HG02973 (cell line): ENCODE measurements at regions not wholly inside any gene's neighbourhood (a gene's known extent, or its start where the extent isn't known, plus 50 kb on each side); places are given as distances from the start of the nearest gene placed in this dataset.

Experiments used
- ATAC-seq: cut with Tn5 transposase; IDR thresholded peaks from one replicate; pipeline ENCODE4 v1.9.1; 2021; ENCODE audit warnings: moderate library complexity; ENCODE audit not compliant: unreplicated experiment

DNA sequence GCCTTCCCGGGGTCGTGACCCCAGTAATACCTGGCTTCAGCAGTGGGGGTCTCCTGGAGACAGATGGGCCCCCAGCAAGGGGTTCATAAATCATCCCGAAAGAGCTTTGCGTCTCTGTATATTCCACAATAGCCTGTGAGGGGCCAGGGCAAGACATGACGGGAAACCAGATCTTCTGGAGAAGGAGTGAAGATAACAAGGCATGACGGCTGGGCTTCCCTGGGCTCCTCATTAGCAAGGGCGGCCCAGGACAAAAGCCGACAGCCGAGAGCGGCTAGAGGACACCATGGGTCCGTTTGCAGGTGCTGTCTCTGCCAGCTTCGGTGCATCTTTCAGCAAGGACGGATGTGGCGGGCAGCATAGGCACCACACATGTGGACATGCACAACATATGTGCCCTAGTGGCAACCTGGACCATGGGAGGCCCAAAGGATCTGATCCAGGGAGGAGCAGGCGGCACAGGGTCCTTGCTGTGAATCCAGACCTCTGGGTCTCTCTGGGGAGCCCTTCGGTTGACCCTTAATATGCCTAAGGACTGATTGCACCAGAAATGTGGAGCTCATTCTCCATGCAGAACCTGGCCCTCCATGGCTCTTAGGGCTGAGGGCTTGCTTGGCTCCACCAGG lies 136.9 kb upstream of the FOXF1 start:
- ATAC-seq, result no peak

DNA sequence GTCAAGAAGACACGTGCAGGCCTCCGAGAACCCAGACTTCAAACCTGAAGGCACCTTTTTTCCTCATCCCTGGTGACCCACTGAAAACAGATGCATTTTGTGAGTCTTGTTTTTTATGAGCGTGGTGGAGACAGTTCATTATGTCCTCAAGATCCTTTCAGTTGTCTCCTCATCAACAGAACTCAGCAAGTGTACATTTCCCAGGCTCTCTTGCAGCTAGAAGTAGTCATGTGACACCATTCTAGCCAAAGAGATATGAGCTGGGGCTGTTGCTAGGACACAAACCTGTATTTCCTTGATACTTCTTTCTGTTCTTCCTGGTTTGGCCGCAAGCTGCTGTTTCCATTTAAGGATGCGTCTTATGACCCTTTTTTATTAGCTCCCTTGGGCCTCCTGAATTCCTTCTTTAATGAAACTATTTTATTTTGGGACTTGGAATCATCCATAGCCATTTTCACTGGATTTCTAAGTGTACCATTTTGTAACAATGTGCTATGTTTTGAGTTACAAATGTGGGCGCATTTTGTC lies 135.7 kb upstream of the FOXF1 start:
- ATAC-seq, result no peak

DNA sequence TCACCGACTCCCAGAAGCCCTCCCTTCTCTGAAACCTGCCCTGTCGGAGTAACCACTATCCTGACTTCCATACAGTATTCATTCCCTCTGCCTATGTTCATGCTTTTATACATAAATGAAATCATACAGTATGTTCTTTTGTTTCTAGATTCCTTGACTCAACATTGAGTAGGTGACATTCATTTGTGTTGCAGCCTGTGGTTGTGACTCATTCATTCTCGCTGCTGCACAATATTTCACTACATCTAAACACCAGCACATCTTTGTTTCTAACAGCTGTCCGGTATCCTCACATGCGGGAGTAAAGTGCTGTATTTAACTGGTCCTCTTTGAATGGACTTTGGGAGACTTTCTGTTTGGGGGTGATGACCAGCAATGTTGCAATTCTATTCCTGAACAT lies 135.0 kb upstream of the FOXF1 start:
- ATAC-seq, result no peak

DNA sequence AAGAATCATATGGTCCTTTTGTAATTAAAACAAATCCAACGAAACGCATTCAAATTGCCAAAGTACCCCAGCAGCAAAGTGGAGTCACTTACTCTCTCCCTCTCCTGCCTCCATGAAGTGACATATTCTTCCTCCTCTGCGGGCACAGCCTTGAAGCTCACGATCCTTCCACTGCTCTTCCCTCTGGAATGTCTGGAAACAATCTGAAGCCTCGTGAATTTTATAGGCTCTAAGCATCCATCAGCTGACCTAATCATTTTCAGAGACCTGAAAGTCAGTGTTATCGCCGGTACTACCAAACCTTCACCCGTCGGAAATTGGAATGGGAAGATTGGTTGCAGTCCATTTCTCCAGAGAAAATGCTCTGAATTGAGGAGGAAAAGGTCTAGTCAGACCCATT lies 134.5 kb upstream of the FOXF1 start:
- ATAC-seq, result no peak

DNA sequence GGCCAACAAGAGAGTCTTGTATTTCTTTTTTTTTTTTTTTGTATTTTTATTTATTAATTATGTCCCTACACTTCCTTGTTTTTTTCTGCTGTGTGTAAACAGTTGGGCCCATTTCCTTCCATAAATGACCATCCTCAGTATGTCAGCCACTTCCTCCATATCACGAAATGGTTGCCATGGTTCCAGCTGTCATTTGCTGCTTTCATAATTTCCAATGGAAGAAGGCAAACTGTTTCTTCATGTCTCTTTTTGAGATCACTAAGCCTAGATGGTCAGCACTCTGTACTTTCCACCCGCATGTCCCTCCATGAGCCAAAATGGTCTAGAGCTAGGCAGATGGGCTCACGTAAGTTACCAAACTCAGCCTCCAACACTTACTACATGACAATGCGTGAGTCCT lies 133.5 kb upstream of the FOXF1 start:
- ATAC-seq, result no peak

DNA sequence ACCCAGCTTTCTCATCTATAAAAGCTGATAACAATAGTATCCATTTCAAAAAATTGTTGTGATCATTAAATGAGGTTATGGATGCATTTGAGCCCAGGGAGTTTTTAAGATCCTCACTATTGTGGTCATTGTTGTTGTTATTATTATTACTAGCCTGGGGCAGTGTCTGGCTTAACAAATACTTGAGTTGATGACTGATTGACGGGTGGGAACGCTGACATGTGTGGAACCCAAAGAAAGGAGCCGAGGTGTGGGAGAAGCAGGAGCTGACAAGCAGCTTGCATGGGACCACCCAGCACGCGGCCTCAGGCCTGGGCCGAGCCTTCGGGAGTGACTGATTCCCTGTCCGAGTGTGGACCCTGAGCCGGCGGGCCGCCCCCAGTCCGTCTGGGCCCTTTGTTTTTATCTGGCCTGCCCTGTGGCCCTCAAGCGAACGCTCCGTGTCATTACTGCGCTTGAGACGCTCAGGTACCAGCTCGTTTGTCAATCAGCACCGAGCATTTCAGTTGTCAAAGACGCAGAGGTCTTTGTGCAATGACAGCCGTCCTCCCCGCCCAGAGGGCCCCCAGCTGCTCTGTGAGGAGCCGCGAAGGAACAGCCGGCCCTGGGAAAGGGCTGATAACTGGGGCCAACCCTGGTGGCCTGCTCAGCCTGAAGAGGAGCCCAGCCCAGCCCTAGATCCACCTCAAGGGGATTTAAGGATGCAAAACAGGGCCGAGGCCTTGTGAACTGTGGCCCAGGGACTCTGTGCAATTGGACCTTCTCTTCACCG lies 132.9 kb upstream of the FOXF1 start:
- no peak for ATAC-seq

DNA sequence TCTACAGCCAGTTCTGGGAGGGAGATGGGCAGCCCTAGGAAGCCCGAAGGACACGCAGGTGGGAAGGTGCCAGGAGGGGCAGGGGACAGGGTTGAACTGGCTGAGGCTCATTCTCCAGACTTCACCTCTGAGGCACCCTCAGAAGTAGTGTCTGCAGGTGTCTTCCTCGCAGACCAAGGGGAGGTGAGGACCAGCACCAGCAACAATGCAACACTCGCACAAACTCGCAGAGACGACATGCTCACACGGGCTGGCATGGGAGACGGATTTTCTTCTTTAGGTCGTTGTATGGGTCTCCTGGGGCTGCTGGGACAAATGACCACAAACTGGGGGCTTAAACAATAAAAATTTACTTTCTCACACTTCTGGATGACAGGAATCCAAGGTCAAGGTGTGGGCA lies 132.2 kb upstream of the FOXF1 start:
- no peak for ATAC-seq

DNA sequence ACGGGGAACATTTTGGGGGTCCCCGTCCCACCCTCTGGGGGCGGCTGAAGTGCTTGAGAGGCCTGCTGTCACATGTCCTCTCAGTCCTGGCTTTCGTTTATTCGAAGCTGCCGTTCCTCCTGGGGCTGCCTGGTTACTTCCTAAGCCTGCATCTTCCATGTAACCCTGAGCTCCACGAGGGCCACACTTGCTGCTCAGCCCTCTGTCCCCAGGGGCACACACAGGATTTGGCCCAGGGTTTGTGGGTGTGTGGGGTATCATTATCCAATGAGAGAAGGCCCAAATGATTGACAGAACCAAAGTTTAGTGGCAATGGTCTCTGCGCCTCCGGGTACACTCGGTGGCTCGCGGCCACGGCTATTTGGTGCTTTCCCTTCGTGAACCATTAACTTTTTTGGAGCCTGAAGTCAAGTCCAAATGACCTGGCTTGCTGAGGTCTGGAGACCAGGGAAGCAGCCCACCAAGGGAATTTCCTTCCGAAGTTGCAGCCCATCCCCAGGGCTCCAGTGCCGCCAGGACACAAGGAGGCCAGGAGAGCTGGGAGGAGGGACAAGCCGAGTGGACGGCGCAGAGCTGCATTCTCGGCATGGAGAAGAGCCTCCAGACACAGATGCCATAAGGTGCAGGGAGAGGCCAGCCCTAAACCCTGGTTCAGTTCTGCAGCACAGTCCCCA lies 131.4 kb upstream of the FOXF1 start:
- ATAC-seq, result no peak

DNA sequence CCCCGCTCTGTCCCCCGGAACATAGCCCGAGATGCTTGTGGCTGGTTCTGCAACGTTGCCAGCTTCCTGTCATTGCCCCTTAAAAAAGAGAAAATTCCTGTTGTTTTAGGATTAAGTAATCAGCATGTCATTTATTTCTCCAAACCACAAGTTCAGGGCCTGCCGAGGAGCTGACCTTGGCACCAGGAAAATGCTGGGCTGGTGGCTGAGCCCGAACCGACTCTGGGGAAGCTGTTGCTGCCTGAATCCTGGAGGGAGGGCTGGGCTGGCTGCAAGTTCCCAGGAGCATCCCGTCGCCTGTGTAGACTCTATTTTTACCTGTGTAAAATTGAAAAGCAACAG lies 130.9 kb upstream of the FOXF1 start:
- no peak for ATAC-seq

DNA sequence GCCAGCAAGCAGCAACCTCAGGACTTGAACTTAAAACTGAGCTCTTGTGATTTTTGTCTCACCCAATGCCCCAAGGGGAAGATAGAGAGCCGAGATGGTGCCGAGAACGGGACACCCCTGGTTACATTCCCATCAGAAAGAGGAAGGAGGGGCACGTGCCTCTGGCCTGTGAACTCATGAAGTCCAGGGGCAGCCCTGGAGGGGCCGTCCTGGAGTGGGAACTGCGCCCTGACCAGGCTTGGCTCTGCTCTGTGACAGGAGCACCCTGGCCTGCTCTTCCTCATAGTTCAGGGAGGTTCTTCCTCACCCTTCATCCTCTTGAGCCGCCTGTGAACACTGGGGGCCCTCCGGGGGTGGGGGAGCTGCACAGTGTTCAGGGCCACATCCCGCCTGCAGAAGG lies 130.3 kb upstream of the FOXF1 start:
- no peak for ATAC-seq

DNA sequence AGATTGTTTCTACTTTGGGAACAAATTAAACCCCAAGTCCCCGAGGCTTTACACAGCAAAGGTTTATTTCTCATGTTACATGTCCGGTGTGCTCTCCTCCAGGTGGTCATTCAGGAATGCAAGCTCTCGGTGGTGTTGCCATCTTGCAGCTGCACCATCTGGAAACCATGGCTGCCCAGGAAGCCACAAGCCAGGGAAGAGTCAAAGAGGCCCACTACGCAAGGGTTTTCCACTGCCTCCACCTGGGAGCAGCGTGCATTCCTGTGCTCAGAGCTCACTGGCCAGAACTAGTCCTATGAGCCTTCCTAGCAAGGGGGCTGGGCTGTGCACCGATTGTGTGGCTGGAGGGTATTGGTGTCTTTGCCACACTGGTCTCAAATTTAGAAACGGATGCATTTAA lies 128.8 kb upstream of the FOXF1 start:
- ATAC-seq, result no peak

DNA sequence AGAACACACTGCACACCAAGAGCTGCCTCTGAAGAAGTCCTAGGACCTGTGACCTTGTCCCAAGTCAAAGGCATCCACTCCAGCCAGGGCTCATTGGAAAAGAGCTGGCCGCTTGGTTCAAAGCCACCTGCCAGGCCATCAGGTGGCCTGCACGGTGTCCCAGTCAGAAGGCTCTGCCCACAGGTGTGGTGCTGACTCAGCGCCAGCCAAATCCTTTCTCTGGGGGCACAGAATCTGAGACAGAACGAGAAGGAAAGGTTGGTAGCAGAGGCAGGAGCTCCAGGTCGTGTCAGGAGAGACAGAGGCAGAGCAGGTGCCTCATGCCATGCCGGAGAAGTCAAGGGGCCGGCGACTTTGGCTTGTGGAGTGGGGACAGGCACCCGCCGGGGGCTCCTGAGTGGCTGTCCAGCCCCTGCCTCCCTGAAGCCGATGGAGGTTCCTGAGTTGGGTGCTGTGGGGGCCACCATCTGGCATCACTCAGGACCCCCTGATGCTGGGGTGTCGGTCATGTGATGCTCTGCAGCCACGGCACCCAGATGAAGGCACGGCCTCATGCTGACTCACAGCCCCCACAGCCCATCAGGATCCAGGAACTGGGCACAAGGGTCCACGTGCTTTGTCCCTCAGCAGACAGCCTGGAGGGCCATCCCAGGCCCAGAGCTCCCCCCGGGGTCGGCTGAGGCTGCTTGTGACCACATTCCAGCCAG lies 128.1 kb upstream of the FOXF1 start:
- ATAC-seq, result no peak

DNA sequence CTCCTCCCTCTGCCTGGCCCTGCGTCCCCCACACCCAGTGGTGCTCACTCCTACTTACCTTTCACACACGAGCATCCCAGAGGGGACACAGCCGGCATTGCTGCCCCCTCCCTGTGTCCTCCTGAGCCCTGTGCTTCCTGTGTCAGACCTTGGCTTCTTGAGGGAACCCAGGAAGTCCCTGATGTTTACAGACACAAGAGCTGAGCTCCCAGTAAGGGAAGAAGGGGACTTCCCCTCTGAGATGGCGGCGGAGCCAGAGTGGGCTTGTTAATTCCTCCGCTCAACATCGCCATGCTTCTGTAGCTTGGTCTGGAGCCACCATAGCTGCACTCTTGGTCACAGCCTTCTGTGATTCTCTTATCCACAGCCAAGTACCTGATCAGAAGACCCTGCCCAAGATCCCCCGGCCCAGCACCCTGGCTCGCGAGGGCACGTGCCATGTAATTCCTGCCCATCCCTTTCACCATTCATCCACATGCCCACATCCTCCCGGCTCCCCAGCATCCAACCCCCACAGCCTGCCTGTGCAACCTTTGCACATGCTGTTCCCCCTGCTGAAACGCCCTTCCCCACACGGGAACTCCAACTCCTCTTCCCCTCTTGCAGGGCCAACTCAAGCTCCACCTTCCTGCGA lies 127.4 kb upstream of the FOXF1 start:
- no peak for ATAC-seq

DNA sequence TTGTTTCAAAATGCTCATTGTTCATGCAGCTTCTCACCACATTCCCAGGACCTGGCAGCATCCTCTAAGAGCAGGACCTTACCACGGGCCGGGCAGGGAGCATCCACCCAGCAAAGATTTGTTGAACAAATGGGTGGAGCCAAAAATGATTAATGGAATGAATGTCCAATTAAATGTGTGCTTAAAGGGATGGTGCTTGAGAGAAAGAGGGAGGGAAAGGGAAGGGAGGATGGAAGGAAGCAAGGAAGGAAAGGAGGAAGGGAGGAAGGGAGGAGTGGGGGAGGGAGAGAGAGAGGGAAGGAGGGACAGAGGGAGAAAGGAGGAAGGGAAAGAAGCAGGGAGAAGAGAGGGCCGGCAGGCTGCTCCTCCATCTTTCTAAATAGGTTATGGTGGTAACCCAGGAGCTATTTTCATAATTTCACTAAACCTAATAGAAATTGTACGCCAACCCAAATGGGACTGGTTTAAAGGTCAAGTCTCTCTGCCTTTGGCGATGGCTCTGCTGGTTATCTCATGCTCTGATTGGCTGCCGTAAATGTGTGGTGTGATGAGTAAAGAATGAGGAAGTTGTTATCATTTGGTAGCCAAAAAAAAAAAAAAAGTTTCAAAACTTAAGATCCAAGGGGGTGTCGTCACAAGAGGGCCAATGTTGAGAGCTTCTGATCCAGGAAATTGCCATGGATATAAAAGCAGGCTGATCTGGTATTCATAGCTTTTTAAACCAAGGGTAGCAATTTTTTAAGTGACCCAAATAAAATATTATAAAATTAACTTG lies 126.7 kb upstream of the FOXF1 start:
- ATAC-seq, result no peak

DNA sequence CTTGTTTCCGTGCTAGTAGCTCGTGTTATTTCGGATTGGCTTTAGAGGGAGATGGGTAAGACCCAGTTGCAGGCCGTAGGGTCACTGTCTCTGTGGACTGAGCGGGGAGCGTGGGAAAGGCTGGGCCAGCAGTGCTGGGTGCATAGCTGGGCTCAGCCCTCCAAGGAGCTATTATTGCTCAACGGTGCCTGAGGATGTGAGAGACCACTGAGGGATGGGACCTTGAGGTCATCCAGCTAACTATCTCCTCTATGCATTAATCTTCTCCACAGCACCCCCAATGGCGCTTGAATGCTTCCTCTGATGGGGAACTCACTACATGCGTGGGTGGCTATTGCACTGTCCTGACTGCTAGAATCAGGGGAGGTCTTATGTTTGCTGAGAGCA lies 126.1 kb upstream of the FOXF1 start:
- ATAC-seq, result no peak

DNA sequence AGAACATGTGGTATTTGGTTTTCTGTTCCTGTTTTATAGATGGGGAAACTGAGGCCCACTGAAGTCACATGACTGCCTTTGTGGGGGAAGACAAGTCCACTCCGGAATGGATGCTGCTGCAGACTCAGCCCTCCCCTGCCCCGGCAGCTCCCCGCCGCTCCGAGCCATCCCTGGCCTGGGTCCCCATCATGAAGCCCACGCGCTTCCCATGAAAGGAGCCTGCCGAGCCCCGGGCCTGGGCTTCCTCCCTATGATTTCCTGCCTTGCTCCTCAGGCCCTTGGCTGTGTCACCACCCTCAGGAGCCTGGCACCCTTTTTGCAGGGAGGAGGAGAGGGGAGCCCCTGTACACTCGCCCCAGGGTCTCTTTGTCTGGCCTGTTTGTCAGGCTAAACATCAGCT lies 125.3 kb upstream of the FOXF1 start:
- ATAC-seq, result no peak

DNA sequence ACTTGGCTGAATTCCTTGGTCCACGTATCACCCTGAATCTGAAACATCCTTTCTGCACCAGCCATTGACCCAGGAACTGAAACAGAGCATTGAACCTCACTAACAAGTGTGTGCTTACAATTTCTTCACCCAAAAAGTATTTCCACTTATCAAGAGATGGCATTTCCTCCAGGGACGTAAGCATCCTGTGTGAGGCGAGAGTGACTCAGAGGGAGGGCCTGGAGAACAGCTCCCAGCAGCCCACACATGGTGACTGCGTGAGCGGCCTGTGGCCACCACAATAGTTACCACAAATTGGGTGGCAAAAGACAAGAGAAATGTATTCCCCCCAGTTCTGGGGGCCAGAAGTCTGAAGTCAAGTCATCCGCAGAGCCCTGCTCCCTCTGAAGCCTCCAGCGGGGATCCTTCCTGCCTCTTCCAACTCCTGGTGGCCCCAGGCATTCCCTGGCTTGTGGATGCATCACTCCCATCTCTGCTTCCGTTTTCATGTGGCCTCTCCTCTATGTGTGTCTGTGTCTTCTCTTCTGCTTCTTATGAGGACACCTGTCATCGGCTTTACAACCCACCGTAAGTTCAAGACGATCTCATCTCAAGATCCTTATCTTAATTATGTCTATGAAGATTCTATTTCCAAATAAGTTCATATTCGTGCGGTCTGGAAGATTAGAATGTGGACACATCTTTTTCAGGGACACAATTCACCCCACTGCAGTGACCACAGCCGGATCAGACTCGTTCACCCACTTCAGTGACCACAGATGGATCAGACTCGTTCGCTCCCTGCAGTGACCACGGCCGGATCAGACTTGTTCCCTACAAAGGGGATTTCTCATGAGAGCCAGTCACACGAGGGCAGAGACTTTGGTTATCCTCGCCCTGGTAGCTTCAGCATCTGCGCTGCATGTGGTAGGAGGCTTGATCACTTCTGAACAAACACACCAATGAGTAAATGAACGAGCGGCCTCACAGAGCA lies 122.6 kb upstream of the FOXF1 start:
- ATAC-seq, result no peak

DNA sequence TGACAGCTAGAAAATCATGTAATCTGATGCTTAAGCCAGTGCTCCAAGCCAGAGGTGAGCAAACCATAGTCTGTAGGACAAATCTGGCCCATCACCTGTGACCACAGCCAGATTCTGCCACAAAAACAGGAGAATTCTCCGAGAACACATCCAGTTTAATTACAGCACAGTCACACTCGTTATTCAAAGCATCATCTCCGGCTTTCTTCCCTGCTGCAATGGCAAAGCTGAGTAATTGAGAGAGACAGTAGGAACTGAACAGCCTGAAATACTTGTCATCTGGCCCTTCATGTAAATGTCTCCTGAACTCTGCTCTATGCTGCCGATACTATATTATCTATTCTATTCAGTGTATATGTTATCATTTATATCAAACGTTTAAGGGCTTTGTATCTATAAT lies 121.4 kb upstream of the FOXF1 start:
- no peak for ATAC-seq
